HEK293T (cell line): ENCODE measurements at regions not wholly inside any gene's neighbourhood (a gene's known extent, or its start where the extent isn't known, plus 50 kb on each side); places are given as distances from the start of the nearest gene placed in this dataset.

Experiments used
- CTCF ChIA-PET: fragments of 350-600 bp; formaldehyde crosslinking; extraction: SDS; loops from one replicate; lab custom pipeline; 2021; ENCODE audit warnings: antibody characterized with exemption, inconsistent platforms; lab: Yijun Ruan, JAX
- POLR2A ChIA-PET: fragments of 350-600 bp; formaldehyde crosslinking; extraction: SDS; loops from one replicate; lab custom pipeline; 2020; ENCODE audit warnings: antibody characterized with exemption, inconsistent platforms; lab: Yijun Ruan, JAX
- DNase-seq: peaks from one replicate; pipeline ENCODE4 v3.0.0; 2012; ENCODE audit warnings: mixed read lengths; ENCODE audit errors: extremely low spot score
- ARNT ChIP-seq: fragments of 450-650 bp; IDR thresholded peaks from 2 replicates; pipeline ENCODE4 v1.6.1; 2017; ENCODE audit warnings: mild to moderate bottlenecking
- BHLHE40 ChIP-seq: fragments of 450-650 bp; IDR thresholded peaks from 2 replicates; pipeline ENCODE4 v1.6.1; 2016; ENCODE audit warnings: mild to moderate bottlenecking, moderate library complexity, borderline replicate concordance
- CTBP1 ChIP-seq: fragments of 450-650 bp; IDR thresholded peaks from 2 replicates; pipeline ENCODE4 v1.6.1; 2016; ENCODE audit warnings: borderline replicate concordance
- ELF4 ChIP-seq: fragments of 450-650 bp; IDR thresholded peaks from 2 replicates; pipeline ENCODE4 v1.6.1; 2017; ENCODE audit warnings: antibody characterized with exemption
- FOXA1 ChIP-seq: fragments of 450-650 bp; IDR thresholded peaks from 2 replicates; pipeline ENCODE4 v1.6.1; 2016; ENCODE audit warnings: mild to moderate bottlenecking
- FOXK2 ChIP-seq: fragments of 450-650 bp; IDR thresholded peaks from 2 replicates; pipeline ENCODE4 v1.6.1; 2016; ENCODE audit warnings: mild to moderate bottlenecking
- FOXM1 ChIP-seq: fragments of 450-650 bp; IDR thresholded peaks from 2 replicates; pipeline ENCODE4 v1.6.1; 2017; ENCODE audit warnings: mild to moderate bottlenecking, borderline replicate concordance
- HDGF ChIP-seq: fragments of 450-650 bp; IDR thresholded peaks from 2 replicates; pipeline ENCODE4 v1.6.1; 2017; ENCODE audit warnings: antibody characterized with exemption, borderline replicate concordance
- L3MBTL2 ChIP-seq: fragments of 450-650 bp; conservative IDR thresholded peaks from 2 replicates; pipeline ENCODE4 v1.6.1; 2016; ENCODE audit warnings: mild to moderate bottlenecking
- LEF1 ChIP-seq: fragments of 450-650 bp; IDR thresholded peaks from 2 replicates; pipeline ENCODE4 v1.6.1; 2017; ENCODE audit warnings: mild to moderate bottlenecking, borderline replicate concordance
- NFRKB ChIP-seq: fragments of 450-650 bp; IDR thresholded peaks from 2 replicates; pipeline ENCODE4 v1.6.1; 2016; ENCODE audit warnings: mild to moderate bottlenecking, moderate library complexity
- SP1 ChIP-seq: fragments of 450-650 bp; IDR thresholded peaks from 2 replicates; pipeline ENCODE4 v1.6.1; 2017
- SUZ12 ChIP-seq: fragments of 450-650 bp; IDR thresholded peaks from 2 replicates; pipeline ENCODE4 v1.6.1; 2016; ENCODE audit warnings: mild to moderate bottlenecking
- TARDBP ChIP-seq: fragments of 450-650 bp; IDR thresholded peaks from 2 replicates; pipeline ENCODE4 v1.6.1; 2016
- ZNF384 ChIP-seq: fragments of 450-650 bp; IDR thresholded peaks from 2 replicates; pipeline ENCODE4 v1.6.1; 2016
- TF ChIP-seq, protein P1 (sequence below): fragments of 450-650 bp; IDR thresholded peaks from 2 replicates; pipeline ENCODE4 v1.6.1; 2016

DNA sequence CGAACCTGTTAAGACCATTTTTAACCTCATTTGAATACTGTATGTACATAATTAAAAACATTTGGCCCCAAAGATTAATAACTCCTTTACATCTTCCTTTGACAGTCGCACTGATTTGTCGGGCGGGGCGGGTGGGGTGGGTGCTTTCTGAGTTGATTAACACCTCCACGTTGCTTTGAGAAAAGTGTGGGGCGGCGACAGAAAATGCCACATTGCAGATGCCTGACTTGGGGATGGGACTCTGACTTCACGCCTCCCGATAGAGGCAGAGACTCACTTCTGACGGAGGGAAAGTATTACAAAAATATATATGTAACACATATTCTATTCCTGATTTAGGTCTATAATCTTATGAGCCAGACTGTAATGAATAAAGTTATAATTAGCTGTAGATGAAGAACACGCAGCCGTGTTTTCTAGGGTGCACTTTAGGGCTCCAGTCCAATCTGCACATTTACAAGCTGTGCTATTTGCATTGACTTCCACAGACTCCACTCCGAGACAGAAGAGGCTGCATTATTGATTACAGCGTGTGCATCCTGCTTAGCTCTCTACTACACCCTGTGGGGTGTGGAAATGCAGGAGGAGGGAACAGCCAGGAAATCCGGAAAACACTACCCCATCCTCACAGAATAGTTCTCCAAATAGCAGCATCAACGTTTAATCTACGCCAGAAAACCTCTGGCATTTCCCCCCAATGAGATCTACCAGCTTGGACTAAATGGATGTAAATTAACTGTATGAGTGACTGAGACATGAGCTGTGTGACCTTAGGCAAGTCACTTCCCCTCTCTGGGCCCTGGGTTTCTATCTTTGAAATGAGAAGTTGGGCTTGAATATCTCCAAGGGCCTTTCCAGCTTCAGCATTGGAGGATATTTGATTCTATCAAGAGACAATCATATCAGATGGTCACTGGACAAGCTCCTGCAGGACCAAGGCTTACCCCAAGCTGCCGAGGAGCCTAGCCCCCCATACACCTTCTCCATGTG lies 308.0 kb downstream of the RRAGC start:
- TF ChIP-seq SUZ12 (no peak), ELF4 (no peak), FOXA1 (no peak), HDGF (no peak), FOXM1 (no peak), SP1 (no peak), L3MBTL2 (no peak), NFRKB (no peak), LEF1 (no peak), BHLHE40 (no peak), CTBP1 (no peak), ARNT (no peak), FOXK2 (no peak), ZNF384 (no peak)
- TF ChIP-seq, protein P1, sequence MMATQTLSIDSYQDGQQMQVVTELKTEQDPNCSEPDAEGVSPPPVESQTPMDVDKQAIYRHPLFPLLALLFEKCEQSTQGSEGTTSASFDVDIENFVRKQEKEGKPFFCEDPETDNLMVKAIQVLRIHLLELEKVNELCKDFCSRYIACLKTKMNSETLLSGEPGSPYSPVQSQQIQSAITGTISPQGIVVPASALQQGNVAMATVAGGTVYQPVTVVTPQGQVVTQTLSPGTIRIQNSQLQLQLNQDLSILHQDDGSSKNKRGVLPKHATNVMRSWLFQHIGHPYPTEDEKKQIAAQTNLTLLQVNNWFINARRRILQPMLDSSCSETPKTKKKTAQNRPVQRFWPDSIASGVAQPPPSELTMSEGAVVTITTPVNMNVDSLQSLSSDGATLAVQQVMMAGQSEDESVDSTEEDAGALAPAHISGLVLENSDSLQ = no peak
- ChIA-PET CTCF (no interaction called here), POLR2A (no interaction called here)
- DNase-seq = no peak

DNA sequence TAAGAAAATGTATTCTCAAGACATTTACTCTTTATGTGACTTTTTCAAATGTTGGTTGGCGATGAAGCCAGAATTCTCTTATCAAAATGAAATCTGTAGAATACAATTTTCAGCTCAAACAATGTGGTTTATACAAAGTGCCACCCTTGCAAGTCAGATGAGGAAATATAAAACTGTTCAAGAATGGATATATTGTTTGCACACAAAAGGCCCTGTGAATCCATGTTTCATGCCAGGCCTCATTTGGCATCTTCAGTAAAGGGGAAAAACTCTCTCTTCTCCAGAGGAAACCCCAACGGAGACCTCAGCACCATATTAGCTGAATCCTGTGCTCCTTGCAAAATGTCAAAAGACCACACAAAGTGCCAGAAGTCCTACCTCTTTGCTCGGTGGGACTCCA lies 310.4 kb downstream of the RRAGC start:
- no peak for TF ChIP-seq HDGF
- TF ChIP-seq BHLHE40 = no peak
- no peak for TF ChIP-seq FOXM1
- no peak for TF ChIP-seq ELF4
- TF ChIP-seq CTBP1 = no peak
- no peak for TF ChIP-seq ZNF384
- TF ChIP-seq ARNT = no peak
- TF ChIP-seq, protein P1 = no peak
- no peak for TF ChIP-seq SUZ12
- no peak for TF ChIP-seq FOXK2
- TF ChIP-seq NFRKB = no peak
- no peak for TF ChIP-seq SP1
- no peak for TF ChIP-seq LEF1
- no peak for TF ChIP-seq FOXA1
- TF ChIP-seq TARDBP = no peak
- no peak for TF ChIP-seq L3MBTL2
- POLR2A ChIA-PET = no interaction called here
- DNase-seq = no peak
- CTCF ChIA-PET = no interaction called here

DNA sequence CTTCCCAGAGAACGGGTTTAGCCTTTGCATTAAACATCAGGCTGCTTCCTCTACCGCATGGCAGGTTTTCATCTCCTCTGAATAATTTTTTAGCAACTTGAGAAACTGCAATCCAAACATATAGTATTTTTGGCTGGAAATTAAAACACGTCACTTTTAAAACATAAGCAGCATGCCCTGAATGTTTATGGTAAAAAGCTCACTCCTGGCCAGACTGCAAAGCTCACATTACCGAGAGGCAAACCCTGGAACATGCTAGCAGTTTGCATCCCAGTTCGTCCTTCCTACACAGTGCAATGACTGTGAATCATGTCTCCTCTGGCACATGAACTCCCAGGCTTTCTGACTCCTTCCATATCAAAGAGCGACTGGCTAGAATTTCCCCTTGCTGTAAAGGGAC lies 312.3 kb downstream of the RRAGC start:
- ChIA-PET POLR2A (no interaction called here), CTCF (no interaction called here)
- no peak for DNase-seq
- no peak for TF ChIP-seq BHLHE40
- TF ChIP-seq SUZ12 = no peak
- TF ChIP-seq, protein P1 = no peak
- TF ChIP-seq SP1 = no peak
- no peak for TF ChIP-seq HDGF
- TF ChIP-seq L3MBTL2 = no peak
- TF ChIP-seq TARDBP = no peak
- no peak for TF ChIP-seq ELF4
- TF ChIP-seq FOXA1 = no peak

DNA sequence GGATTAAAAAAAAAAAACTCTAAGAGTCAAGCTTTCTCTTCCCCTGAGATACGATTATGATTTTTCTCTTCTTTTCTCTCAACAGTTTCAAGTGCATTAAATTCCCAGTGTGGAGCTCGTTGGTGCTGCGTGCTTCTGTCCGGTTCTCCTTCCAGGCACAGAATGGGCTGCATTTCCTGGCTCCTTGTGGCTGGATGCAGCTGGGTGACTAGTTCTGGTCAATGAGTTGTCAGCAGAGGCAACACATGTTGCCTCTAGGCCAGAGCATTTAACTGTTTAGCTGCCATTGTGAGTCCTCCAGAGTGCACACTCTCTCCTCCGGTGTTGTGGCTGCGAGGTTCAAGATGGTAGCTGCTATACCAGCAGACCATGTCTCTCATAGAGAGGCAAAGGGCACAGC lies 312.9 kb downstream of the RRAGC start:
- ChIA-PET POLR2A (no interaction called here), CTCF (interaction anchor here (0.7 kb wide), 1 partner anchor 506 kb away, joined by 4 read pairs; no protein-coding TSS in a partner anchor)
- DNase-seq = no peak
- no peak for TF ChIP-seq TARDBP
- no peak for TF ChIP-seq SUZ12

DNA sequence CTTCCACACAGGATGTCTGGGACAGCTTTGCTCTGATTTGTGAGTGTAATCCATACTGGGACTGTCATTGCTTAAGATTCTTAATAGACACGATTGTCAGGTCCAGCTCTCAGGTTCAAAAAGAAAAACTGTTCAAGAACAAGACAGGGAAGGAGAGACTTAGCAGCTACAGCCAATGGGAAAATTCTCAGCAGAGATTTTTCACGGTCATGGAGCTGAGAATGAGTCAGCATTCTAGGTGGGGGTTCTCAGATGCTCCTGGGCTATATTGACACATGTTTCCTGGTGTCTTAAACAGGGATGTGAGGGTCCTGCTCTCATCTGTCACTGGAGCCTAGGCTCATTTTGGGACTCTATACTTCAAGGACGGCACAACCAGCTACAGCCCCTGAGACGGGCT lies 318.3 kb downstream of the RRAGC start:
- ChIA-PET CTCF (interaction anchor here (0.6 kb wide), 1 partner anchor 19 kb away, joined by 3 read pairs; no protein-coding TSS in a partner anchor), POLR2A (no interaction called here)
- DNase-seq = no peak
- TF ChIP-seq TARDBP (no peak), FOXM1 (no peak), ARNT (no peak), SUZ12 (no peak), L3MBTL2 (no peak), BHLHE40 (no peak), SP1 (no peak), FOXK2 (no peak), CTBP1 (no peak), ELF4 (no peak), ZNF384 (no peak), HDGF (no peak), NFRKB (no peak)
- TF ChIP-seq, protein P1 = no peak
